Smooth muscle cell (in vitro differentiated cells): ENCODE measurements at regions not wholly inside any gene's neighbourhood (a gene's known extent, or its start where the extent isn't known, plus 50 kb on each side); places are given as distances from the start of the nearest gene placed in this dataset.
"Not testable (repeated sequence)": the region's sequence is repeated elsewhere in the genome, so short reads cannot be mapped to it uniquely, and the experiment has no call there.

ENCODE experiments used
- DNase-seq: peaks from one replicate; lab custom pipeline; 2025; ENCODE audit not compliant: unreplicated experiment; lab: John Stamatoyannopoulos, UW
- H2AFZ ChIP-seq: fragments of 200-600 bp; sonication (generic); 2 replicates; pipeline ENCODE4 v1.6.0; 2016; ENCODE audit warnings: antibody characterized with exemption, low read depth, mild to moderate bottlenecking
- H3F3A ChIP-seq: fragments of 200-600 bp; sonication (generic); 2 replicates; pipeline ENCODE4 v1.6.0; 2017; ENCODE audit warnings: antibody characterized with exemption, low read depth
- H3K27ac ChIP-seq: fragments of 200-600 bp; sonication (generic); 2 replicates; pipeline ENCODE4 v1.5.1; 2016; ENCODE audit warnings: low read depth, mild to moderate bottlenecking
- H3K27me3 ChIP-seq: fragments of 200-600 bp; sonication (generic); 2 replicates; pipeline ENCODE4 v1.6.1; 2016; ENCODE audit warnings: low read depth, mild to moderate bottlenecking
- H3K36me3 ChIP-seq: fragments of 200-600 bp; sonication (generic); 2 replicates; pipeline ENCODE4 v1.5.1; 2016; ENCODE audit warnings: low read depth
- H3K4me1 ChIP-seq: fragments of 200-600 bp; sonication (generic); 2 replicates; pipeline ENCODE4 v1.5.1; 2016; ENCODE audit warnings: low read depth
- H3K4me2 ChIP-seq: fragments of 200-600 bp; sonication (generic); 2 replicates; pipeline ENCODE4 v1.6.0; 2016; ENCODE audit warnings: mild to moderate bottlenecking
- H3K4me3 ChIP-seq: fragments of 200-600 bp; sonication (generic); 2 replicates; pipeline ENCODE4 v1.5.1; 2016; ENCODE audit warnings: mild to moderate bottlenecking
- H3K79me2 ChIP-seq: fragments of 200-600 bp; sonication (generic); 2 replicates; pipeline ENCODE4 v1.6.0; 2016; ENCODE audit warnings: low read depth, mild to moderate bottlenecking
- H3K9ac ChIP-seq: fragments of 200-600 bp; sonication (generic); 2 replicates; pipeline ENCODE4 v1.6.0; 2016; ENCODE audit warnings: low read depth
- H3K9me3 ChIP-seq: fragments of 200-600 bp; sonication (generic); replicated peaks from 2 replicates; pipeline ENCODE4 v1.5.1; 2016; ENCODE audit warnings: low read depth
- H4K20me1 ChIP-seq: fragments of 200-600 bp; sonication (generic); 2 replicates; pipeline ENCODE4 v1.6.0; 2016; ENCODE audit warnings: low read depth
- WGBS: methylation state at CpG from one replicate; pipeline ENCODE4 v1.1.7; 2016; ENCODE audit warnings: low lambda C conversion rate; 5-methylcytosine and 5-hydroxymethylcytosine counted together
- TF ChIP-seq, protein P1 (sequence below): fragments of 200-600 bp; sonication (generic); IDR thresholded peaks from 2 replicates; pipeline ENCODE4 v1.5.1; 2017; ENCODE audit warnings: borderline replicate concordance, mild to moderate bottlenecking, antibody characterized with exemption; ENCODE audit not compliant: insufficient read depth, poor library complexity, severe bottlenecking

DNA sequence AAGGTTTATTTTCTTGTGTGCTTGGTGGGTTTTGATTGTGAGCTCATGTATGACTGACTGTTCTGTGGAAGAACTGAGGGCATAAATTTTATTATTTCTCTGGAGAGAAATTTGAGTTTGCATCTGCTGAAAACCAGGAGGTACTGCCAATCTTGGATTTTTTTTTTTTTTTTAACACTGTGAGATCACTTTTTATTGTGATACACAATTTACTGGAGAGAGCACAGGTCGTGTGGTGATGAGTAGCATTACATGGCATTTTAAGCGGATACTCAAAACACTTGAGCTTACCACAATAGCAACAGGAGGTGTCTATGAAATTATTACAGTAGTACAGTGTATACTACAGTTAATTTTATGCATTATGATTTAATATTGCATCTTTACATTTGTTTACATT is 237.4 kb downstream of the MFSD1 start:
- H3K36me3 ChIP-seq: no peaks in the 10 kb centered on the region
- H3K4me2 ChIP-seq: no peak overlapping the region
- TF ChIP-seq, protein P1, sequence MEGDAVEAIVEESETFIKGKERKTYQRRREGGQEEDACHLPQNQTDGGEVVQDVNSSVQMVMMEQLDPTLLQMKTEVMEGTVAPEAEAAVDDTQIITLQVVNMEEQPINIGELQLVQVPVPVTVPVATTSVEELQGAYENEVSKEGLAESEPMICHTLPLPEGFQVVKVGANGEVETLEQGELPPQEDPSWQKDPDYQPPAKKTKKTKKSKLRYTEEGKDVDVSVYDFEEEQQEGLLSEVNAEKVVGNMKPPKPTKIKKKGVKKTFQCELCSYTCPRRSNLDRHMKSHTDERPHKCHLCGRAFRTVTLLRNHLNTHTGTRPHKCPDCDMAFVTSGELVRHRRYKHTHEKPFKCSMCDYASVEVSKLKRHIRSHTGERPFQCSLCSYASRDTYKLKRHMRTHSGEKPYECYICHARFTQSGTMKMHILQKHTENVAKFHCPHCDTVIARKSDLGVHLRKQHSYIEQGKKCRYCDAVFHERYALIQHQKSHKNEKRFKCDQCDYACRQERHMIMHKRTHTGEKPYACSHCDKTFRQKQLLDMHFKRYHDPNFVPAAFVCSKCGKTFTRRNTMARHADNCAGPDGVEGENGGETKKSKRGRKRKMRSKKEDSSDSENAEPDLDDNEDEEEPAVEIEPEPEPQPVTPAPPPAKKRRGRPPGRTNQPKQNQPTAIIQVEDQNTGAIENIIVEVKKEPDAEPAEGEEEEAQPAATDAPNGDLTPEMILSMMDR: no peak
- H3K79me2 ChIP-seq: no peaks in the 10 kb centered on the region
- no peak overlapping the region for H2AFZ ChIP-seq
- no peaks in the 10 kb centered on the region for H3K9me3 ChIP-seq
- no peaks in the 10 kb centered on the region for H3K27me3 ChIP-seq
- no peak overlapping the region for H3K27ac ChIP-seq
- no peak for DNase-seq
- H4K20me1 ChIP-seq: no peaks in the 10 kb centered on the region
- 57% methylated on average over 2 of the region's 2 CpGs for WGBS
- no peaks in the 10 kb centered on the region for H3F3A ChIP-seq
- H3K4me3 ChIP-seq: no peak overlapping the region
- no peak overlapping the region for H3K9ac ChIP-seq
- H3K4me1 ChIP-seq: no peaks in the 10 kb centered on the region

DNA sequence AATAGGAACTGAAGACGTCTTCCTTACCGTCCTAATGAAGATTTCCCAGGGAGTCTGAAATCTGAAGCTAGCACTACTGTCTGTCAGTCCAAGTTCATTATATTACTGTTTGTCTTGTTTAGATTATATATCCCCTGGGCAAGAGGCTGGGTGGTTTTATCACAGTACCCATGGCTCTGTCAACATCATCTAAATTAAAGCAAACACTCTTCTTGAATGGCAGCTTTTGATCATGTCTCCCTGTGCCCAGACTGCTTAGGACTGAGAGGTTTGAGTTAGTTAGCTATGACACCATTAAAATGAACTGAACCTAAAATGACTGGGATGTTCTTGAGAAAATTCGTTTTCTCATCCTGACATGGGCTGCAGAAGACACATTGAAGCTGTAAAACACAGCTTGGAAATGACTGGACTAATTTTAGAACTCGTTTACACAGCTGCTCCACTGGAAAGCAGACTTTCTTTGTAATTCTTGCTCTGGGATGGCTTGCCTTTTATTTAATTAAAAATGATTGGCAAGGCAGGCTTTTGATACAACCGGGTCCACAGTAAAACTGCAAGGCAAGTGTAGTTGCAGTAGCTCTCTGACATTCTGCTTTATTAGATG is 243.5 kb downstream of the MFSD1 start:
- no peaks in the 10 kb centered on the region for H3K27me3 ChIP-seq
- no peak overlapping the region for H3K27ac ChIP-seq
- no peaks in the 10 kb centered on the region for H3K79me2 ChIP-seq
- 83% methylated on average over 5 of the region's 5 CpGs for WGBS
- no peak for DNase-seq
- no peaks in the 10 kb centered on the region for H3K9me3 ChIP-seq
- H3K9ac ChIP-seq: no peak overlapping the region
- no peak overlapping the region for H3K4me2 ChIP-seq
- no peaks in the 10 kb centered on the region for H3K4me1 ChIP-seq
- H2AFZ ChIP-seq: no peak overlapping the region
- H3F3A ChIP-seq: no peaks in the 10 kb centered on the region
- no peaks in the 10 kb centered on the region for H3K36me3 ChIP-seq
- no peak overlapping the region for H3K4me3 ChIP-seq
- H4K20me1 ChIP-seq: no peaks in the 10 kb centered on the region
- TF ChIP-seq, protein P1: no peak

DNA sequence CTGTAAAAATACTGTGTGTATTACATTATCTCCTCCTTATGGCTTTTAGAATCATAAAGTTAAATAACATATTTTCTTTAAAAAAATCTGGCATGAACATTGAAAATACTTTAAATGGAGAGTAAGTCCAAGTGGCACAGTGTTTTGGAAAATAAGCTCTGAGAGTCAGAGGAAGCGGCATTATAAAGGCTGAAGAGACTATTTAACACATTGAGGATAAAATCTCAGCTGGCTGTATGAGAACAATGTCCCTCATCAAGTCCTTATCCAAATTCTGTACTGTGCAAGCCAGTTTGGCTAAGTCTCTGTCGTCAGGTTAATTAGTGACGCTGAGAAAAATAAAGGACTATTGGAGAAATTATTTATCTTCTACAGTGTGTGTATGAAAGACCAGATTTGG is 245.5 kb downstream of the MFSD1 start:
- no peak overlapping the region for H3K4me2 ChIP-seq
- H4K20me1 ChIP-seq: no peaks in the 10 kb centered on the region
- no peak overlapping the region for H3K27ac ChIP-seq
- TF ChIP-seq, protein P1: no peak
- no peaks in the 10 kb centered on the region for H3K27me3 ChIP-seq
- H3K4me3 ChIP-seq: no peak overlapping the region
- H3K4me1 ChIP-seq: no peaks in the 10 kb centered on the region
- no peaks in the 10 kb centered on the region for H3K36me3 ChIP-seq
- WGBS: 93% methylated on average over 3 of the region's 3 CpGs
- H3K9ac ChIP-seq: no peak overlapping the region
- DNase-seq: no peak
- H2AFZ ChIP-seq: no peak overlapping the region
- H3F3A ChIP-seq: no peaks in the 10 kb centered on the region
- no peaks in the 10 kb centered on the region for H3K9me3 ChIP-seq
- no peaks in the 10 kb centered on the region for H3K79me2 ChIP-seq

DNA sequence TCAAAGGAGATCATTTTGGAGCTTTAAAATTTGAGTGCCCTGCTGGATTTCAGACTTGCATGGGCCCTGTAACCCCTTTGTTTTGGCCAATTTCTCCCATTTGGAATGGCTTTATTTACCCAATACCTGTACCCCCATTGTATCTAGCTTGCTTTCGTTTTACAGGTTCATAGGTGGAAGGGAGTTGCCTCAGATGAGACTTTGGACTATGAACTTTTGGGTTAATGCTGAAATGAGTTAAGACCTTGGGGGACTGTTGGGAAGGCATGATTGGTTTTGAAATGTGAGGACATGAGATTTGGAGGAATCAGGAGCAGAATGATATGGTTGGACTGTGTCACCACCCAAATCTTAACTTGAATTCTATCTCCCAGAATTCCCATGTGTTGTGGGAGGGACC is 250.6 kb downstream of the MFSD1 start:
- not testable (repeated sequence) for H3K79me2 ChIP-seq, H4K20me1 ChIP-seq, DNase-seq, H3K27me3 ChIP-seq, H3K9me3 ChIP-seq, H3K36me3 ChIP-seq, H3K27ac ChIP-seq, H2AFZ ChIP-seq, H3K9ac ChIP-seq, H3K4me1 ChIP-seq, H3F3A ChIP-seq, H3K4me3 ChIP-seq, H3K4me2 ChIP-seq
- 87% methylated on average over 1 of the region's 1 CpG for WGBS
